WERI-Rb-1 (cell line): ENCODE measurements at regions not wholly inside any gene's neighbourhood (a gene's known extent, or its start where the extent isn't known, plus 50 kb on each side); places are given as distances from the start of the nearest gene placed in this dataset.

Source experiments
- DNase-seq: peaks from one replicate; pipeline ENCODE4 v3.0.0-alpha.2; 2020
- H3K27ac ChIP-seq: fragments of 250-450 bp; sonication (Bioruptor Pico); 2 replicates; pipeline ENCODE4 v1.5.1; 2020; ENCODE audit warnings: mild to moderate bottlenecking, moderate library complexity
- H3K27me3 ChIP-seq: fragments of 250-450 bp; sonication (Bioruptor Pico); 2 replicates; pipeline ENCODE4 v1.5.1; 2021; ENCODE audit warnings: mild to moderate bottlenecking, low read depth, moderate library complexity; ENCODE audit not compliant: insufficient read depth, severe bottlenecking
- H3K36me3 ChIP-seq: fragments of 250-450 bp; sonication (Bioruptor Pico); 2 replicates; pipeline ENCODE4 v1.5.1; 2020; ENCODE audit warnings: mild to moderate bottlenecking, moderate library complexity
- H3K4me3 ChIP-seq: 2 replicates; pipeline ENCODE4 v1.5.1; 2011; ENCODE audit warnings: low read depth, mild to moderate bottlenecking, control low read depth, low read length
- H3K9me3 ChIP-seq: fragments of 250-450 bp; sonication (Bioruptor Pico); 2 replicates; pipeline ENCODE4 v1.5.1; 2021; ENCODE audit warnings: mild to moderate bottlenecking, moderate library complexity; ENCODE audit not compliant: severe bottlenecking
- TF ChIP-seq, protein P1 (sequence below): IDR thresholded peaks from 2 replicates; pipeline ENCODE4 v1.5.1; 2011; ENCODE audit warnings: low read depth, mild to moderate bottlenecking, control low read depth, inconsistent platforms, low read length

DNA sequence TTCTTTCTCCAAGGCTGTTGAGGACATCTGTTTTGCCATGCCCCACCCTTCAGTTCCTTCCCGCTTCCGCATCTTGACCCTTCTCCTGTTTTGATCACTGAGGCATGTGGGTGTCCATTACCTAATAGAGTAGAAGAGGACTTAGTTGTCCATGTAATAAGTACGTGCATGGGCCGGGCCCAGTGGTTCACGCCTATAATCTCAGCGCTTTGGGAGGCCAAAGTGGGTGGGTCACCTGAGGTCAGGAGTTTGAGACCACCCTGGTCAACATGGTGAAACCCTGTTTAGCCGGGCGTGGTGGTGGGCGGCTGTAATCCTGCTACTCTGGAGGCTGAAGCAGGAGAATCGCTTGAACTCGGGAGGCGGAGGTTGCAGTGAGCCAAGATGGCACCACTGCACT, 637.8 kb upstream of the EEF2KMT start:
- H3K27me3 ChIP-seq: no peaks in the 10 kb centered on the region
- DNase-seq: no peak
- no peak overlapping the region for H3K4me3 ChIP-seq
- no peaks in the 10 kb centered on the region for H3K36me3 ChIP-seq
- TF ChIP-seq, protein P1, sequence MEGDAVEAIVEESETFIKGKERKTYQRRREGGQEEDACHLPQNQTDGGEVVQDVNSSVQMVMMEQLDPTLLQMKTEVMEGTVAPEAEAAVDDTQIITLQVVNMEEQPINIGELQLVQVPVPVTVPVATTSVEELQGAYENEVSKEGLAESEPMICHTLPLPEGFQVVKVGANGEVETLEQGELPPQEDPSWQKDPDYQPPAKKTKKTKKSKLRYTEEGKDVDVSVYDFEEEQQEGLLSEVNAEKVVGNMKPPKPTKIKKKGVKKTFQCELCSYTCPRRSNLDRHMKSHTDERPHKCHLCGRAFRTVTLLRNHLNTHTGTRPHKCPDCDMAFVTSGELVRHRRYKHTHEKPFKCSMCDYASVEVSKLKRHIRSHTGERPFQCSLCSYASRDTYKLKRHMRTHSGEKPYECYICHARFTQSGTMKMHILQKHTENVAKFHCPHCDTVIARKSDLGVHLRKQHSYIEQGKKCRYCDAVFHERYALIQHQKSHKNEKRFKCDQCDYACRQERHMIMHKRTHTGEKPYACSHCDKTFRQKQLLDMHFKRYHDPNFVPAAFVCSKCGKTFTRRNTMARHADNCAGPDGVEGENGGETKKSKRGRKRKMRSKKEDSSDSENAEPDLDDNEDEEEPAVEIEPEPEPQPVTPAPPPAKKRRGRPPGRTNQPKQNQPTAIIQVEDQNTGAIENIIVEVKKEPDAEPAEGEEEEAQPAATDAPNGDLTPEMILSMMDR: no peak
- no peak overlapping the region for H3K27ac ChIP-seq
- no peaks in the 10 kb centered on the region for H3K9me3 ChIP-seq

DNA sequence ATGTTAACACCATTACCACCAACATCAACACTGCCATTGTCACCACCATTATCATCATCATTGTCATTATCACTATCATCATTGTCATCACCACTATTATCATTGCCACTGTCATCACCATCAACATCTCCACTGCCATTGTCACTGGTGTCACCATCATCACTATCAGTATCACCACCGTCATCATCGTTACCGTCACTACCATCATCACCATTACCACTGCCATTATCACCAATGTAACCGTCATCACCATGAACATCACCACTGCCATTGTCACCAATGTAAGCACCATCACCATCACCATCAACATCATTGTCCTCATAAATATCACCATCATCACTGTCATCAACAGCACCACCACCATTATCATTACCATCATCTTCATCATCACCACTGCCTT, 633.2 kb upstream of the EEF2KMT start:
- TF ChIP-seq, protein P1: no peak
- H3K4me3 ChIP-seq: no peak overlapping the region
- DNase-seq: no peak
- H3K9me3 ChIP-seq: no peaks in the 10 kb centered on the region
- H3K36me3 ChIP-seq: no peaks in the 10 kb centered on the region
- H3K27ac ChIP-seq: no peak overlapping the region
- no peaks in the 10 kb centered on the region for H3K27me3 ChIP-seq

DNA sequence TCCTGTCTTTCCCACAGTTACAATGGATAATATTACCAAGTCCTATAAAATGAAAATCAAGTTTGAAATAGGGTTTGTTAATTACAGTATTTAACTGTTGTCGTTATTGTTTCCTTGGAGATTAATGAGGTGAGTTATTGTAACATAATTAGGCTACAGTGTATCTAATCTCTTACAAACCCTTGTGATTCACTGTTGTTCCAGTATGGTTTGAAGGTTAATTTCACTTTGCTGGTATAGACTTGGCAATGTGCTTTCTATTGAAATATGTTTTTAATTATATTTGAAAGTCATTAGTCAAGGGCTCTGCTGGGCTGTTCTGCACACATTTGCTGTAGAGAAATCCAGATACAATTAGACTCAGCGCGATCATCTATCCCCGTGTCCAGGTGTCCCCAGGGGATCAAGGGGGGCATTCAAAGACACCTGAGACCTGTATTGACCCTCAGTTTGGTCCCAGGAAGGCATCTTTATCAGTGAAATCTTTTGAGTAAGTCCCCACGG, 624.6 kb upstream of the EEF2KMT start:
- no peak overlapping the region for H3K27ac ChIP-seq
- DNase-seq: no peak
- H3K36me3 ChIP-seq: no peaks in the 10 kb centered on the region
- no peak overlapping the region for H3K4me3 ChIP-seq
- no peaks in the 10 kb centered on the region for H3K27me3 ChIP-seq
- TF ChIP-seq, protein P1: no peak
- no peaks in the 10 kb centered on the region for H3K9me3 ChIP-seq

DNA sequence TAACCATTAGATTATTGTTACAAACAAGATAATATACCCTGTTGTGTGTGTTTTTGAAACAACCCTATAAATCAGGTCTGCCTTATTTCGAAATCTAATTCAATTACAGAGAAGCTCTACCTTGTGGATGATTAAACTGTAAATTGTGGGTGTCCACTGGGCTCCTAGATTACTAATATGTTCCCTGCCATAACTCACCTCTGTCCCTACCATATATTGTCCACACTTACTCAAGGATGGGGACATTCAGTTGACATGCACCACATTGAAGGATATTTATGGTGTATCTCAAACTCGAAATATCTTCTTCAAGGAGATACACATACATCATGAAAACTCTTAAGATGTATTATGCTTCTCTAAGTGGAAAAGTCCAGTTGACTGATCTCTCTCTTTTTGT, 617.6 kb upstream of the EEF2KMT start:
- DNase-seq: no peak
- Histone ChIP-seq H3K27ac (no peak overlapping the region), H3K27me3 (no peaks in the 10 kb centered on the region), H3K36me3 (no peaks in the 10 kb centered on the region), H3K9me3 (no peaks in the 10 kb centered on the region), H3K4me3 (no peak overlapping the region)
- TF ChIP-seq, protein P1: no peak

DNA sequence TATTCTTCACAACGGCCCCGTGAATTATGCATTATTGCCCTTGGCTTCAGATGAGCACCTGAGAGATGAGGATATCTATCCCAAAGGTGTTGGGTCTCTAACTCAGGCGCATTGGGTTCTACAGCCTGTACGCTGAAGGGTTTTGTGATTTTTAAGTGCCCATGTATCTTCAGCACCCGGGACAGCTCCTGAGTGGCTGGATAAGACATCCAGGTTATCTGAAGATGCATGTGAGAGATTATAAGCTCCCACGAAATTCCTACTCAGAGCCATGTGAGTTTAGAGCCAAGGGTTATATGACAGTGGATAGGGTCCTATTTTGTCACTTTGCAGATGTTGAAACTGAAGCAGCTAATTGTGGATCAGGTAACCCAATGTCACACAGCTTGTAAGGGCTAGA, 612.3 kb upstream of the EEF2KMT start:
- Histone ChIP-seq H3K36me3 (no peaks in the 10 kb centered on the region), H3K4me3 (no peak overlapping the region), H3K9me3 (no peaks in the 10 kb centered on the region), H3K27ac (no peak overlapping the region), H3K27me3 (no peaks in the 10 kb centered on the region)
- TF ChIP-seq, protein P1: no peak
- no peak for DNase-seq

DNA sequence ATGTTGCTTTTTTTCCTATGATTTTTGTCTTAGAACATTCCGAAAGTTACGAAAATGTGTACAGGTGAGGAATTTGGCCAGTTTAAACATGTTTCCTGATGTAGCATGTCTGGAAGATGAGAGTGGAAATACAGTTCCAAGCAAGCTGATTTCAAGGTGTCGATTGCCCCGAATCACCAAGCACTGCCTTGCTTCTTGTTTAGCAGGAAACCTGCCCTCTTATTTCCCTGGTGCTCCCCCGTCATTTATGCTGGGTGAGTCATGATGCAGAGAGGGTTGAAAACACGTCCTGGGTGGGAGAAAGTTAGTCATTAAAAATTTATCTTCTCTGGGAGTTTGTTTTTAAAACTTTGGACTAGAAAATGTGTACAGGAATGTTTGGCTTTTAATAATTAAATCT, 608.6 kb upstream of the EEF2KMT start:
- DNase-seq: no peak
- no peaks in the 10 kb centered on the region for H3K9me3 ChIP-seq
- no peak overlapping the region for H3K27ac ChIP-seq
- TF ChIP-seq, protein P1: no peak
- no peaks in the 10 kb centered on the region for H3K27me3 ChIP-seq
- H3K36me3 ChIP-seq: no peaks in the 10 kb centered on the region
- H3K4me3 ChIP-seq: no peak overlapping the region
